KMS-11 (cell line): ENCODE measurements at regions not wholly inside any gene's neighbourhood (a gene's known extent, or its start where the extent isn't known, plus 50 kb on each side); places are given as distances from the start of the nearest gene placed in this dataset.

Source experiments
- H2AFZ ChIP-seq: fragments of 200-600 bp; sonication (generic); 2 replicates; pipeline ENCODE4 v1.6.1; 2016; ENCODE audit warnings: antibody characterized with exemption, mixed run types, low read depth
- H3K27ac ChIP-seq: fragments of 200-600 bp; sonication (generic); 2 replicates; pipeline ENCODE4 v1.6.1; 2016; ENCODE audit warnings: mild to moderate bottlenecking, mixed run types
- H3K27me3 ChIP-seq: fragments of 200-600 bp; sonication (generic); 2 replicates; pipeline ENCODE4 v1.6.1; 2017; ENCODE audit warnings: mild to moderate bottlenecking, low read depth, mixed run types, moderate library complexity; ENCODE audit not compliant: insufficient read depth
- H3K36me3 ChIP-seq: fragments of 200-600 bp; sonication (generic); 2 replicates; pipeline ENCODE4 v1.6.1; 2017; ENCODE audit warnings: mild to moderate bottlenecking, mixed run types; ENCODE audit not compliant: insufficient read depth
- H3K4me1 ChIP-seq: fragments of 200-600 bp; sonication (generic); 2 replicates; pipeline ENCODE4 v1.6.1; 2016; ENCODE audit warnings: mild to moderate bottlenecking, low read depth, mixed run types; ENCODE audit not compliant: poor library complexity, severe bottlenecking
- H3K4me2 ChIP-seq: fragments of 200-600 bp; sonication (generic); 2 replicates; pipeline ENCODE4 v1.7.0; 2016; ENCODE audit warnings: mild to moderate bottlenecking, mixed run types
- H3K4me3 ChIP-seq: fragments of 200-600 bp; sonication (generic); IDR thresholded peaks from 2 replicates; pipeline ENCODE4 v1.6.1; 2017; ENCODE audit warnings: low read depth, low read length, mixed read lengths; ENCODE audit not compliant: insufficient read depth
- H3K79me2 ChIP-seq: fragments of 200-600 bp; sonication (generic); 2 replicates; pipeline ENCODE4 v1.6.1; 2016; ENCODE audit warnings: low read depth, mixed run types; ENCODE audit not compliant: insufficient read depth
- H3K9ac ChIP-seq: fragments of 200-600 bp; sonication (generic); 2 replicates; pipeline ENCODE4 v1.6.1; 2016; ENCODE audit warnings: mild to moderate bottlenecking, mixed run types
- H4K20me1 ChIP-seq: fragments of 200-600 bp; sonication (generic); 2 replicates; pipeline ENCODE4 v1.6.1; 2016; ENCODE audit warnings: mild to moderate bottlenecking, mixed run types; ENCODE audit not compliant: insufficient read depth
- CTCF ChIP-seq: fragments of 200-600 bp; sonication (generic); conservative IDR thresholded peaks from 2 replicates; pipeline ENCODE4 v1.6.1; 2017; ENCODE audit warnings: low read depth, mild to moderate bottlenecking, antibody characterized with exemption, low read length, moderate library complexity, mixed read lengths

GRCh38 chr10:21304198-21304597 lies 221.3 kb downstream of the SKIDA1 start:
- Histone ChIP-seq H3K27me3 (no peaks in the 10 kb centered on the region), H3K36me3 (no peaks in the 10 kb centered on the region), H3K9ac (no peak overlapping the region), H3K27ac (no peak overlapping the region), H3K4me2 (no peak overlapping the region), H3K4me3 (no peak overlapping the region), H3K4me1 (no peaks in the 10 kb centered on the region), H4K20me1 (no peaks in the 10 kb centered on the region), H2AFZ (no peak overlapping the region), H3K79me2 (no peaks in the 10 kb centered on the region)
- TF ChIP-seq CTCF, result no peak

GRCh38 chr10:21300551-21300950 lies 224.9 kb downstream of the SKIDA1 start:
- no peak overlapping the region for H3K9ac ChIP-seq
- H2AFZ ChIP-seq, result no peak overlapping the region
- no peak for TF ChIP-seq CTCF
- H3K4me2 ChIP-seq, result no peak overlapping the region
- no peak overlapping the region for H3K4me3 ChIP-seq
- H3K4me1 ChIP-seq, result no peaks in the 10 kb centered on the region
- H3K27ac ChIP-seq, result no peak overlapping the region
- H3K27me3 ChIP-seq, result no peaks in the 10 kb centered on the region
- no peaks in the 10 kb centered on the region for H4K20me1 ChIP-seq
- H3K36me3 ChIP-seq, result no peaks in the 10 kb centered on the region
- H3K79me2 ChIP-seq, result no peaks in the 10 kb centered on the region

GRCh38 chr10:21299330-21299729 lies 226.2 kb downstream of the SKIDA1 start:
- Histone ChIP-seq H3K4me1 (no peaks in the 10 kb centered on the region), H2AFZ (no peak overlapping the region), H3K9ac (no peak overlapping the region), H4K20me1 (no peaks in the 10 kb centered on the region), H3K79me2 (no peaks in the 10 kb centered on the region), H3K4me2 (no peak overlapping the region), H3K27me3 (no peaks in the 10 kb centered on the region), H3K27ac (no peak overlapping the region), H3K36me3 (no peaks in the 10 kb centered on the region), H3K4me3 (no peak overlapping the region)
- no peak for TF ChIP-seq CTCF

- H3K79me2 ChIP-seq, result no peaks in the 10 kb centered on the region
- no peaks in the 10 kb centered on the region for H4K20me1 ChIP-seq
- no peak overlapping the region for H2AFZ ChIP-seq
- no peak overlapping the region for H3K27ac ChIP-seq
- H3K27me3 ChIP-seq, result no peaks in the 10 kb centered on the region
- TF ChIP-seq CTCF, result no peak
- no peaks in the 10 kb centered on the region for H3K36me3 ChIP-seq
- no peaks in the 10 kb centered on the region for H3K4me1 ChIP-seq
- no peak overlapping the region for H3K4me2 ChIP-seq
- no peak overlapping the region for H3K9ac ChIP-seq
- no peak overlapping the region for H3K4me3 ChIP-seq
Observed at GRCh38 chr10:21298701-21299100, 226.8 kb downstream of the SKIDA1 start.
